ENCODE measurements at regions not wholly inside any gene's neighbourhood (a gene's known extent, or its start where the extent isn't known, plus 50 kb on each side); places are given as distances from the start of the nearest gene placed in this dataset.

- TF ChIP-seq RAD51 (IDR thresholded peaks at IDR 0.05) (no peak), YBX1 (IDR thresholded peaks at IDR 0.05) (no peak), CTCF (IDR thresholded peaks at IDR 0.05 in 2 of 3, conservative IDR thresholded peaks at IDR 0.05 in 1 of 3; ENCODE audit: control insufficient read depth in 2 of 3, extremely low read depth in 1 of 3, insufficient read depth in 1 of 3, low read depth in 3 of 3, low read length in 3 of 3) (no peak), SMC3 (IDR thresholded peaks at IDR 0.05; ENCODE audit: borderline replicate concordance, low read length) (no peak), FOXM1 (IDR thresholded peaks at IDR 0.05; ENCODE audit: low read depth, low read length) (no peak), TCF7 (IDR thresholded peaks at IDR 0.05; ENCODE audit: borderline replicate concordance) (no peak), MAX (IDR thresholded peaks at IDR 0.05; ENCODE audit: low read depth, low read length) (no peak), ZNF274 (IDR thresholded peaks at IDR 0.05; ENCODE audit: insufficient read depth, insufficient read length) (no peak), KDM1A (IDR thresholded peaks at IDR 0.05; ENCODE audit: borderline replicate concordance) (no peak), BMI1 (IDR thresholded peaks at IDR 0.05; ENCODE audit: borderline replicate concordance) (no peak)
Measured at GRCh38 chr7:145845345-145845744, 271.3 kb upstream of the CNTNAP2 start.
